GDM1 (cell line): ENCODE measurements at regions not wholly inside any gene's neighbourhood (a gene's known extent, or its start where the extent isn't known, plus 50 kb on each side); places are given as distances from the start of the nearest gene placed in this dataset.

Source experiments
- DNase-seq: peaks from one replicate; lab custom pipeline; 2025; lab: John Stamatoyannopoulos, UW

GRCh38 chr20:51096582-51097267 lies 73.8 kb upstream of the KCNG1 start:
- DNase-seq: no peak

GRCh38 chr20:51095633-51096521 lies 73.0 kb upstream of the KCNG1 start:
- no peak for DNase-seq

GRCh38 chr20:51094221-51094620 lies 71.3 kb upstream of the KCNG1 start:
- no peak for DNase-seq

GRCh38 chr20:51093240-51093763 lies 70.4 kb upstream of the KCNG1 start:
- DNase-seq: no peak

- no peak for DNase-seq
Measured at GRCh38 chr20:51092338-51092737, 69.4 kb upstream of the KCNG1 start.

DNA sequence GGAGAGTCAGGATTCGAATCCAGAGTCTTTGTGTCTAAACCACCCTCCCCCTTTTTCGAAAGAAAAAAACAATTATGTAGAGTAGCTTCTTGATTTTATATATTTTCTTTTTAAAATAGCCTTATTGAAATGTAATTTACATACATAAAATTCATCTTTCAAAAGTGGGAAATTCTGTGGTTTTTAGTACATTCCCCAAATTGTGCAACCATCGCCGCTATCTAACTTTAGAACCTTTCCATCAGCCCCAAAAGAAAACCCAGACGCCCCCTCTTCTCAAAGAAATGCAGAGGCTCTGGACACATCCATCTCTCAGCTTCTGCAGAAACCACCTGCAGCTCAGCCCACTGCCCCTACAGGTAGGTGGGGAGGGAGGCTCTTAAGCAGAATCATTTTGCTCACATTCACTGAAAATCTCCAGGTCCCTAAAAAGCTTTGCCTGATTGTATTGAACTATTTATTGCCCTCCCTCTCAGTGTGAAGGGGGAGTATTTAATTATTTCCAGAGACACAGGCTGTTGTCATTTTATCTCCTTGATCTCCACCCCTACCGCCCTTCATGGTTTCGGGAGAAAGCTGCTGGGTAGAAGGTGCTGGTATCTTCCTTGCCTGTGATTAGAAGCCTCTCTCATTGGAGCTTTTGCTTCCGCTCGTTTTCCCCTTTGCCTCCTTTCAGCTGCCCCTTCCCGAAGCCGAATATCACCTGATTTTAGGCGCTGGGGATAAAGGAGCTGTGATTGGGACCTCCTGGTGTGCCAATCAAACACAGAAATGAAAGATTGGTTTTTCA lies 68.7 kb upstream of the KCNG1 start:
- no peak for DNase-seq

GRCh38 chr20:51089840-51090239 lies 66.9 kb upstream of the KCNG1 start:
- no peak for DNase-seq

GRCh38 chr20:51089272-51089781 lies 66.4 kb upstream of the KCNG1 start:
- DNase-seq: no peak

DNA sequence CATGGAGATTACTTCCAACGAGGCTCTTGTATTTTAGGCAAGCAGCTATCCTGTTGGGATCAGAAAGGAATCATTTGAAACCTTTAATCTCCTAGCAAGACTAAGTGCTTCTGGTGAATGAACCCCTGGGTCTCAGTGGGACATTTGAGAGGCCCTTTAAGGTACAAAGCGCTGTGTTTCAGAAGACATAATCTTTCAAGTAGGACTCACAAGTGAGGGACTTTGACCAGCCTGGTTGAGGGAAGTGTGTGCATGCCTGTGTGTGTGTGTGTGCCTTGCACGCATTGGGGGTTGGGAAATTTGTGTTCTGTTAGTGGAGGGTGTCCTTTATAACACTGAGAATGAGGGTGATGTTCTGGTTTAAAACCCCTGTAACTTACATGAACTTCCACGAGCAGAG lies 64.4 kb upstream of the KCNG1 start:
- DNase-seq: no peak

GRCh38 chr20:51085769-51086168 lies 62.9 kb upstream of the KCNG1 start:
- no peak for DNase-seq

DNA sequence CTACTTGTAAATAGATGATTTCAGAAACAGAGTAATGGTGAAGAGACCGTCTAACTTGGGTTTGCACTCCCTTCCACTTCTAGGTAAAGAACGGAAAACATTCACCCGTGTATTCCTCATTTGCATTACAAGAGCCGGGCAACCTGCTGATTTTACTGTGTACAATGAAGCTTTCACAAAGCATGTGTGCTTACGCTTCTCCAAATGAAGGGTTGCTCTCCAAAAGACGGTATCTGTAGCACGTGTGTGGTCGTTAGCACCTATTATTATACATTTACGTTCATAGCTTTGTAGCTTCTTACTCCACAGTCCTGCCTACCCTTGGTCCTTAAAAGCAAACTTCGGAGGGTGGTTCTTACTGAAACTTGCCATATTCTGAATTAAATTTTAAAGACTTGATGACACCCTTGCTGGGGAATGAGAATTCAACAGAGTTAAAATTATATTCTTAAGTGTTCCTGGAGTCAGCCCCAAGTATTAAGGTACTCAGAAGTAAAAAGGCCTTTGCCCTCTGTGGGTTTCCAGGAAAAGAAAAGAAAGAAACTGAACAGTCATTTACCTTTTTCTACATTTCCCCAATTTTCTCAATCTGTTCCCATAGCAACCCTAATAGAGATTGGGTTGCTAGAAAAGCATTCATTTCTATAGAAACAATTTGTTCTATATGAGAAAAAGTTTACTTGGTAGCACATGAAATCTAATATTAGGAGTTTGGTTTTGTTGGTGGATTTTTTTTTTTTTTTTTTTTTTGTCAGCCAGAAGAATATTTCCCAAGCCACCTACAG lies 61.9 kb upstream of the KCNG1 start:
- no peak for DNase-seq

DNA sequence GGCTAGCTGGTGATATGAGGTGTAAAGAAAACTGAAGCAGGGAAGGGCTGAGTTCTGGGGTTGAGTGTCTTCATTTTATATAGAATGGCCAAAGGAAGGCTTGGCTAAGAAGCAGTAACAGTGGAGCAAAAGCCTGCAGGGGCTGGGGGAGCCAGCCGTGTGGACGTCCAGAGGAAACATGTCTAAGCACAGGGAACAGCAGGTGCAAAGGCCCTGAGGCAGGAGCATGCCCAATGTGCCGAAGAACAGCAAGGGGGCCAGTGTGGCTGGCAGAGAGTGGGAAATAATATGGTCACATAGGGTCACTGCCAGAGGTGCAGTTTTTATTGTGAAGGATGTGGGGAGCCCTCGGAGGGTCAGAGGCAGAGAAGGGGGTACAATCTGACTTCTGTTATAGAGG lies 60.5 kb upstream of the KCNG1 start:
- DNase-seq: no peak

DNA sequence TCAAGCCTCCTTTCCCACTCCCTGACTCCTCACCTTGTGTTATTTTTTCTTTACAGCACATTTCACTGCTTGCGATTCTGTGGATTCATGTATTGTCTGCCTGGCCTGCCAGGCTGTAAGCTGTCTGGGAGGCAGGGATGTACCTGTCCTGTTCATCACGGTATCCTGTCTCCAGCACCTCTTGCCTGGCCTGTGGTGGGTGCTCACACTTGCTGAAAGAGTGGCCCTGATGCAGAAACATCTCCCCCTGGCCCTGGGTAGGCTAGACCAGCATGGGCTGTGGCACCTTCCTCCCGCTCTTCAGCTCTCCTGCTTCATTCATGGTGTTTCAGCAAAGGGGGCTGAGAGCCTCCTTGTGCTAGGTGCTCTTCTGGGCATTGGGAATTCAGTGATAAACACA lies 60.1 kb upstream of the KCNG1 start:
- no peak for DNase-seq

DNA sequence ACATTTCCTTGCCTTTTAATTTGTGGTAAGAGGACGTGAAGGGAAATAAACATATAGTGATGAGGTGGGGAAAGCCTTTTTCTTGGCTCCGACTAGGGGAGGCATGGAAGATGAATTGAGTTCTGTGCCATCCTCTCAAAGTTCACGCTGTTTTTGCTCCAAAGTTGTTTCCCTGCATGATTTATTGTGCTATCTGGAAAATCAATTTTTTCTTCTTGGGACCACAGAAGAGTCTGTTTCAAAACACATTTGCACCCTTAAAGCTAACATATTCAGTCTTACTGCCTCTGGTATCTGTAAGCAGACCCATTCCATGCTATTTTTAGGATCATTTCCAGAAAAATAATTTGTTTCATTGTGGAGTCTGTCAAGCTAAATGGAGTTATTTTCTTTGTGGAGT lies 57.6 kb upstream of the KCNG1 start:
- no peak for DNase-seq

DNA sequence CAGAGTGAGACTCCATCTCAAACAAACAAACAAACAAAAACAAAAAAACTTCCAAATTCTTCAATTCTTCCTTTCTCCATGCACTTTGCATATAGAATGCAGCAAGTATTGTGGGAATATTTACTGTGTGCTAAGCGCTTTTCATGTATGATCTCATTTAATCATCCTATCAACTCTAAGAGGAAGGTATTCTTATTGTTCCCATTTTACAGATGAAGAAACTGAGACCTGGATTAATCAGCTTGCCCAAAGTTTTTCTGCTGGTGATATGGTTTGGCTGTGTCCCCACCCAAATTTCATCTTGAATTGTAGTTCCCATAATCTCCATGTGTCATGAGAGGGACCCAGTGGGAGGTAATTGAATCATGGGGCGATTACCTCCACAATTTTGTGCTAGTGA lies 56.6 kb upstream of the KCNG1 start:
- no peak for DNase-seq

GRCh38 chr20:51077686-51078060 lies 54.8 kb upstream of the KCNG1 start:
- no peak for DNase-seq

DNA sequence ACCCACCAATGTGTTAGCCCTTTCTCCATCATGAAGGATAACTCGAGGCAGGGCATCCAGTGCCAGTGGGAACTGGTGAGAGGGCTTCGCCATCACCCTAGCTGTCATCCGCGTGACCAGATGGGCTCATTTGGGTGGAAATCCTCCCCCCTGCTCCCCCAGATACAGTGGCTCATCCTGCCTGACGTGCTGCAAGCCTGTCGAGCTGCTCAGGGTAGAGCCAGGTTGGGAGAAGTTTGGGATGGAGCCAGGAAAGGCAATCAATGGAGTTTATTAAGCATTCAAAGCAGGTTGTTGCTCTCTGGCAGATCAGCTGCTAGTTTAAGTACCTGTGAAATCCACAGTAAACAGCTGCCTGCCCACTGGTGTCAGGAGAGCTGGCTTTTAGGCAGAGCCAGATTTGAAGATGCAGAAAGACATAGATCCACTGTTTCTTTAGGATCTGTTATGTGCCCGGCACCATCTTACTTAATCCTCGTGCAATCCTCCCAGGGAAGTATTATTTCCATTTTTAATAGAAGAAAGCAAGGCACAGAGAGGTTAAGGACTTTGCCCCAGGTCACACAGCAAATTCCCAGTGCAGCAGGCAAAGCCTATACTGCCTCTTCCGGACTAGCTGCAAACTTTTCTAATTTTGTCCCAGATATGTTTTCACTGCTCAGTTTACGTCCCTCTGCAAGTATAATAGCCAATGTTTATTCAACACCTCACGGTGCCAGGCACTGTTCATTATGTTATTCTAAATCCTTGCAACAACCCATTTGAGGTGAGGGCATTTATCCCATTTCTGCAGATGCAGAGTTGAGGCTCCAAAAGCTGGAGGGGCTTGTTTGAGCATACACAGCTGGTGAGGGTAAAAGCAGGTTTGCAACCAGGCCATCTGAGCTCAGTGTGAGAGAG lies 54.1 kb upstream of the KCNG1 start:
- DNase-seq: no peak

GRCh38 chr20:51074062-51074461 lies 51.2 kb upstream of the KCNG1 start:
- DNase-seq: no peak
